ENCODE measurements at regions not wholly inside any gene's neighbourhood (a gene's known extent, or its start where the extent isn't known, plus 50 kb on each side); places are given as distances from the start of the nearest gene placed in this dataset.

GRCh38 chr3:144307951-144308350 is 336.3 kb downstream of the DIPK2A start:
- no peak for DNase-seq

- DNase-seq = no peak
These were observed 336.8 kb downstream of the DIPK2A start for GRCh38 chr3:144308396-144308795.

DNA sequence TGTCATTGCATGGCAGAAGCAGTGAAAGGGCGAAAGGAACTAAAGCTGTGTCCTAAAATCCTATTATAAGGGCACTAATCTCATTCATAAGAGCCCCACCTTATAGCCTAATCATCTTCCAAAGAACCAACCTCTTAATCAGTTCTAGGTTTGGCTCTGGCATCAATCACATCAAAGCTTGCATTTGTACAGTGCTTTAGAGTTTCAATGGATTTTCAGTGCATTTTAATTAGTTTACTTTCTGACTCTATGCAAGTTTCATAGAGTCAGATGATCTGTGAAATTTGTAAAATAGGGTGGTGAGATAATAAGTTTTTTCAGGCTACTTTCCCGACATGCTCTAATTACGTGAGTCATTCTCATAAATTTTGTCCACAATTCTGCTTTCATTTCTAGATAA is 341.1 kb downstream of the DIPK2A start:
- DNase-seq = peak; percentile 7

DNA sequence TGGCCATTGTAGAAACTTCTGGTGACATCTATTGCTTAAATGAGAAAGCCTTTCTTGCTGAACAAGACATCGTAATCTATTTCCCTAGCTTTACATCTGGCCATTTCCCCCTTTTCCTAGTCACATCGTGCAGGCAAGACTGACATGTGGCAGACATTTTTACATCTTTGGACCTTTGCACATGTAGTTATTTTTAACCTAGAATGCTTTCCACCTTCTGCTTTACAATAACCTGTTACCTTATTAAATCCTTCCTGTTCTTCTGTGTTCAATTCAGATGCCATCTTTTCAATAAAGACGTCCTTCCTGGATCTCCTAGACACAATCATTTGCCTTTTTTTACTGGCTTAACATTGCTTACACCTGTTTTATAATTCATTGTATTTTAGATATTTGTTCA is 343.3 kb downstream of the DIPK2A start:
- no peak for DNase-seq

DNA sequence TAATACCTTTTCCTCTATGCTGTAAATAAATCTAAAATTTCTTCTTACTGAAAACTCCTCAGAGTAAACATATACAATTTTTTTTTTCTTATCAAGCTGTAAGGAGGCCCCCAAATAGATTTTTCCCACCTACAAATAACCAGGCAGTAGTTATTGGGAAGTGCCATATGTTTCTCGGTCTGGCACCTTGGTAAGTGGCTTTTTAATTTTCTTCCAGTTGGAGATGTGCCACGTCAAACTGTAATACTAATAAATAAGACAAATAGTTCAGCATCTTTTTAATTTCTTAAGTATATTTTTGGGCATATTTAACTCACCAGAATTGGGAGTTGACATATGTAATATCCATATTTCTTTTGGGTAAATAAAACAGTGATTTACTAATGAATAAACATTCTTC is 346.3 kb downstream of the DIPK2A start:
- DNase-seq = no peak

DNA sequence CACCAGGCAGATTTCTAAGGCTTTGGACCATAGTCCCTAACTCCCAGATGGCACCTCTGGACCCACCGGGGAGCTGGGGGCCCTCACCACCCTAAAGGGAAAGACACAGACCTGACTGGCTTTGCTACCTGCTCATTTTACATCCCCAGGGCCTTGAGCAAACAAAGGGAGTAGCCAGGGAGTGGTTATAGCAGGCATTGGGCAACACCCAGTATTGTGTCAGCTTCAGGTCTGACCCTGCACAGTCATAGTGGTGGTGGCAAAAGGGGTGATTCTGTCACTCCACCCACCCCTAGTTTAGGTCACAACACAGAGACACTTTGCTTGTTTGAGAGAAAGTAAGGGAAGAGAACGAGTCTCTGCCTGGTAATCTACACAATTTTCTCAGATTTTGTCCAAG is 352.5 kb downstream of the DIPK2A start:
- no peak for DNase-seq

- no peak for DNase-seq
These were observed 361.2 kb downstream of the DIPK2A start for GRCh38 chr3:144332868-144333267.

- no peak for DNase-seq
These were observed 369.8 kb downstream of the DIPK2A start for GRCh38 chr3:144341471-144341870.

DNA sequence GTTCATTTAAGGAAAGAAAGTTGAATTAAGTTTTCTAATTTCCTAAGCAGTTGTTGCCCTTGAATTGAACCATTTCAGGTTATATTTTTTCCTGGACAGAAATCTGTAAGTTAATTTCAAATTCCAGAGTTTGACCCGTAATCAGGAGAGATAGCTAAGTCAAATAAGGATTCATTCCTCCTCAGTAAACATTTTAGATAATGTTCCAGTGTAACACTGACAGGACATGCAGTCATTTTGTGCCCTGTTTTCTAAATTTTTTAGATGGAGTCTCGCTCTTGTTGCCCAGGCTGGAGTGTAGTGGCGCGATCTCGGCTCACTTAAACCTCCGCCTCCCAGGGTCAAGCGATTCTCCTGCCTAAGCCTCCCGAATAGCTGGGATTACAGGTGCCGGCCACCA is 371.7 kb downstream of the DIPK2A start:
- DNase-seq = no peak

DNA sequence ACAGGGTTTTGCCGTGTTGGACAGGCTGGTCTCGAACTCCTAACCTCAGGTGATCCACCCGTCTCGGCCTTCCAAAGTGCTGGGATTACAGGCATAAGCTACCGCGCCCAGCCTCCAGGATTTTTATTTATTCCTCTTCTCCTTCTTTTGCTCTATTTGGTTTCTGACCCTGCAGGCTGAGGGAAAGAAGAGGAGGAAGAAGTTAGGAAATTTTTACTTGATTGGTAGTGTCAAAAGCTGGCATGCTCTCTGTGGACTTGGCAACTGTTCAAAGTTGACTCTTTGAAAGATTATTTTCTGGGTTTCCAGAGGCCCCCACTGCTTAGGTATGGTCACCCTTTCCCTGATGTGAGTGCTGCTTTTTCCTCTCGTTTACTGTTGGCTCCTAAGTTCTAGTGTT is 372.2 kb downstream of the DIPK2A start:
- no peak for DNase-seq

DNA sequence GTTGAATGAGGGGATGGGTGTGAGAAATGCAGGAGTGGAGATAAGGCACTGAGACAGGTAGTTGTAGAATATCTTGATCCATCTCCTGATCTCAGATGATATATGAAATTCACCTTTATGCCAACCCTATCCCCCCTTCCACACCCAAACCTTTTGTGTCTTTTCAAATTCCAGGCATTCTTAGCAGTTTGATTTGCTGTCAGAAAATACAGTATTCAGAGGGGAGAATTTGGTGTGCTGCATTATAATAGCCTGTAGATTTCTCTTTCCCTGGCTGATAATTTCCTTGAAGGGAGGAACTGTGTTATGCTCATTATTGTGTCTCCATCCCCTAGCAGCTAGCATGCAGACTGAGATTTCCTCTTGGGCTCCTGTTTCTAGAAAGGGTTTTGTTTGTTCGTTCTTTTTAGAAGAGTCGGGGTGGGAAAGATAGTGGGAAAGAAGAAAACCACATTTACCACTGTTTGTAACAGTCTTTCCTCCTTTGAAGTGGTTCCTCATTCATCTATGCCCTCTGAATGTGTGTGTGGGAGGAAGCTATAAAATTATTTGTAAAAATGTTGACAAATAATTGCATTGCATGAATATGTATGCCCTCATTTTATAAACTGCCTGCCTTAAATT is 373.4 kb downstream of the DIPK2A start:
- DNase-seq = no peak

GRCh38 chr3:144350125-144350524 is 378.5 kb downstream of the DIPK2A start:
- DNase-seq = no peak

GRCh38 chr3:144351011-144351410 is 379.4 kb downstream of the DIPK2A start:
- DNase-seq = no peak

GRCh38 chr3:144351773-144352365 is 380.2 kb downstream of the DIPK2A start:
- DNase-seq = no peak

- no peak for DNase-seq
These were observed 386.6 kb downstream of the DIPK2A start for GRCh38 chr3:144358191-144358590.

GRCh38 chr3:144361002-144361401 is 389.4 kb downstream of the DIPK2A start:
- peak; percentile 63 for DNase-seq

DNA sequence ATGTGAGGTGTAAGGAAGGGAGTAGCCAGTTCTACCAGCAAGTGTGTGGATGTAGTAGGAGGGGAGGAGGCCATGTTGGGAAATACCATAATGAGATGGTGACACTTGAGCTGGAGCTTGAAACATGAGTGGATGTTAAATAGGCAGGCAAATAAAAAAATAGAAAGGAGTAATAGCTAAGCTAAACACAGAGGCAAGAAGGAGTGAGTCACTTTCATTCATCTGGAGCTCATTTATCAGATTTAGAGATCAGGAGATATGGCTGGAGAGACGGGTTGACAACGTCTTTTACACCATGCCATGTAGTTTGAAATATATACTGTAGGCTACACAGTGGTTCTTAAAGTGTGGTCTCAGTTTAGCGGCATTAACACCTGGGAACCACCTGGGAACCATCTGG is 390.5 kb downstream of the DIPK2A start:
- DNase-seq = peak; percentile 65

GRCh38 chr3:144363856-144364255 is 392.2 kb downstream of the DIPK2A start:
- DNase-seq = peak; percentile 40

GRCh38 chr3:144364737-144365136 is 393.1 kb downstream of the DIPK2A start:
- DNase-seq = peak; percentile 68

DNA sequence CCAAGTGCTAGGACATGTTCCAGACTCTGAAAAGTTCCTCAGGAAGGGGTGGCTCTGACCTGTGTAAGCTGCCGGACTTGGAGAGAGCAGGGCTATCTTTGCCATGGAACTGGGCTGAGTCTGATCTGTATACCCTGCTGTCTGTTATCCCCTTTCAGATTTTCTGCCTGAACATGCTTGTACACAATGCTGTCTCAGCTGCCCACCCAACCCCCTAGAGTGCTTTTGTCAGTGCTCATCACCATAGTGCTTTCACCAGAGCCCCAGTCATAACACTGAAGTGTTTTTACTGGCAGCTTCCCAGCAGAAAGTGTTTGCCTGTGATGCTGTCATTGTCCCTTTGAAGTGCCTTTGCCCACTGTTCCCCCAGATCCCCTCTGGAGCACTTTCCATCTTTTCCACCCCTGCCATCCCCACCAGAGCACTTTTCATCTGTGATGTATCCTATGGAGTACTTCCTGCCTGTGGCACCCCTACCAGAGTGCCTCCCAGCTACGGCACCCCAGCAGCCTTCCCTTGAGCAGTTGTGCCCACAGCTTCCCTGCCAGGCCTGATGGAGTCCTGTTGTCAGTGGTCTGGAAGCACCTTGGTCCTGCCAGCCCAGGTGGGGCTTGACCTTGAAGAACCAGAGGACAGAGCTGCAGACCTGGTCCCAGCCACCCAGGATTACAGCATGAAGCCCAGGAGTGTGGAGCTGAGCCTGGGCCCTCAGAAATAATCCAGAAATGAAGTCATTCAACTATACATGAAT is 397.7 kb downstream of the DIPK2A start:
- DNase-seq = peak; percentile 69

DNA sequence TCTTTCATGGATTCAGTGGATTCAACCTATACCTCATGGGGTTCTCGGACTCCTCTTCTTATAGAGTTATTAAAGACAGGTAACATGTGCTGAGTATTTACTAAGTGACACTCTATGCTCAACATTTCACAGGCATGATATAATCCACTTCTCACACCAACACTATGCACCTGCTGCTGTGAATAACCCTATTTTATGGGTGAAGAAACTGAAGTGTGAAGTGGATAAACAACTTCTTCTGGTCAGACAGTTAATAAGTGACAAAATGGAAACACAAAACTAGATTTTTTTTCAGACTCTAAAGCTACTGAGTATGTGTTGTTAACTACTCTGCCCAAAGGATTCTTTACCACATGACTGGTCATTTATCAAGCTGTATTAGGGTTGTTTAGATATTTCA is 403.5 kb downstream of the DIPK2A start:
- DNase-seq = no peak

DNA sequence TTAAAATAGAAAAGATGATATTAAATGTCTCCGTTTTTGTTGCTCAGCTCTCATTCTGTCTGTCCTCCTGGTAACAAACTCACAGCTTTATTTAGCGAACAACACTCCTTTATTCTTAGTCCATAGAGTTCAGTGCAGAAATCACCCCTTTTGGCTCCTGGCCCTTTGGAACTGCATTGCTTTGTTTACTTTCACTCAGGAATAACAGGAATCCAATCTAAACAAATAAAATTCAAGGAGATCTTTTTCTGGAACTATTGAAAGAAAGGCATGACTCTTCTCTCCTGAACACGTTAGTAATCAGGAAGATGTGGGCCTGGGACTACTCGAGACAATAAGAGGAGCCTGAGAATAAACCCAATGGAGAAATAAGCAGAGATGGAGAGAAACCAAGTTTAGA is 409.2 kb downstream of the DIPK2A start:
- DNase-seq = no peak

- no peak for DNase-seq
These were observed 410.0 kb downstream of the DIPK2A start for GRCh38 chr3:144381607-144382006.

Measured in fibroblast of skin of back (primary cell).